RWPE2 (cell line): ENCODE measurements at regions not wholly inside any gene's neighbourhood (a gene's known extent, or its start where the extent isn't known, plus 50 kb on each side); places are given as distances from the start of the nearest gene placed in this dataset.

ENCODE experiments used
- ATAC-seq: fragments of 200-7000 bp; cut with Tn5 transposase; 3 replicates; pipeline ENCODE4 v1.9.1; 2021; ENCODE audit warnings: low read depth
- DNase-seq: peaks from one replicate; pipeline ENCODE4 v3.0.0-alpha.2; 2020; ENCODE audit warnings: low spot score
- H3K27ac ChIP-seq: fragments of 450-650 bp; 2 replicates; pipeline ENCODE4 v1.5.1; 2017; ENCODE audit warnings: mild to moderate bottlenecking; ENCODE audit not compliant: poor library complexity, severe bottlenecking
- H3K27me3 ChIP-seq: fragments of 250-450 bp; sonication (Bioruptor Pico); 2 replicates; pipeline ENCODE4 v1.5.1; 2021; ENCODE audit warnings: mild to moderate bottlenecking, moderate library complexity; ENCODE audit not compliant: insufficient read depth, poor library complexity, severe bottlenecking
- H3K36me3 ChIP-seq: fragments of 250-450 bp; sonication (Bioruptor Pico); 2 replicates; pipeline ENCODE4 v1.5.1; 2020; ENCODE audit warnings: low read depth, mild to moderate bottlenecking, moderate library complexity
- H3K4me1 ChIP-seq: fragments of 250-450 bp; sonication (Bioruptor Pico); 2 replicates; pipeline ENCODE4 v1.5.1; 2021; ENCODE audit warnings: mild to moderate bottlenecking, moderate library complexity; ENCODE audit not compliant: insufficient read depth, poor library complexity, severe bottlenecking
- H3K4me3 ChIP-seq: fragments of 250-450 bp; sonication (Bioruptor Pico); 2 replicates; pipeline ENCODE4 v1.5.1; 2021; ENCODE audit warnings: mild to moderate bottlenecking, moderate library complexity; ENCODE audit not compliant: severe bottlenecking
- H3K9me3 ChIP-seq: fragments of 250-450 bp; sonication (Bioruptor Pico); 2 replicates; pipeline ENCODE4 v1.5.1; 2021; ENCODE audit warnings: mild to moderate bottlenecking, moderate library complexity; ENCODE audit not compliant: severe bottlenecking
- TF ChIP-seq, protein P1 (sequence below): fragments of 450-650 bp; IDR thresholded peaks from one replicate; pipeline ENCODE4 v1.5.1; 2017; ENCODE audit warnings: mild to moderate bottlenecking, moderate library complexity; ENCODE audit not compliant: poor library complexity, severe bottlenecking

DNA sequence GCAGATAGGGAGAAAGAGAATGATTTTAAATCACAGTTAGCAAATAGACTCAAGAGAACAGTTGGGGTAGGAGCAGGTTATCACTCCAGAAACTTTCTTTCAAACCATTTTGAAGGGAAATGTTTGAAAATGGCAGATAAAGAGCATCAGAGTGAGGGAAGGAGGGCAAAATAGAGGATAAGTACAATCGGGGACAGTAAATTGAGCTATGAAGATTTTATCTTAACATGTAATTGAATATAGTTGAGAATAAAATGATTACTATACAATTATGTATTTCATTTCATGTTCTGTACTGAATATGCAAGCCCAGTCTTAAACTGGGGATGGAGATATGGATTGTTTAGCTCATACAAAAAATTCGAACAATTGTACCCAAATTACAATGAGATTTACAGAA is 54.0 kb downstream of the MAP10 start:
- Histone ChIP-seq H3K27ac (no peak overlapping the region), H3K4me1 (no peaks in the 10 kb centered on the region), H3K9me3 (no peaks in the 10 kb centered on the region), H3K27me3 (no peaks in the 10 kb centered on the region), H3K4me3 (no peak overlapping the region), H3K36me3 (no peaks in the 10 kb centered on the region)
- no peak for DNase-seq
- TF ChIP-seq, protein P1, sequence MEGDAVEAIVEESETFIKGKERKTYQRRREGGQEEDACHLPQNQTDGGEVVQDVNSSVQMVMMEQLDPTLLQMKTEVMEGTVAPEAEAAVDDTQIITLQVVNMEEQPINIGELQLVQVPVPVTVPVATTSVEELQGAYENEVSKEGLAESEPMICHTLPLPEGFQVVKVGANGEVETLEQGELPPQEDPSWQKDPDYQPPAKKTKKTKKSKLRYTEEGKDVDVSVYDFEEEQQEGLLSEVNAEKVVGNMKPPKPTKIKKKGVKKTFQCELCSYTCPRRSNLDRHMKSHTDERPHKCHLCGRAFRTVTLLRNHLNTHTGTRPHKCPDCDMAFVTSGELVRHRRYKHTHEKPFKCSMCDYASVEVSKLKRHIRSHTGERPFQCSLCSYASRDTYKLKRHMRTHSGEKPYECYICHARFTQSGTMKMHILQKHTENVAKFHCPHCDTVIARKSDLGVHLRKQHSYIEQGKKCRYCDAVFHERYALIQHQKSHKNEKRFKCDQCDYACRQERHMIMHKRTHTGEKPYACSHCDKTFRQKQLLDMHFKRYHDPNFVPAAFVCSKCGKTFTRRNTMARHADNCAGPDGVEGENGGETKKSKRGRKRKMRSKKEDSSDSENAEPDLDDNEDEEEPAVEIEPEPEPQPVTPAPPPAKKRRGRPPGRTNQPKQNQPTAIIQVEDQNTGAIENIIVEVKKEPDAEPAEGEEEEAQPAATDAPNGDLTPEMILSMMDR = no peak
- ATAC-seq = no peak

DNA sequence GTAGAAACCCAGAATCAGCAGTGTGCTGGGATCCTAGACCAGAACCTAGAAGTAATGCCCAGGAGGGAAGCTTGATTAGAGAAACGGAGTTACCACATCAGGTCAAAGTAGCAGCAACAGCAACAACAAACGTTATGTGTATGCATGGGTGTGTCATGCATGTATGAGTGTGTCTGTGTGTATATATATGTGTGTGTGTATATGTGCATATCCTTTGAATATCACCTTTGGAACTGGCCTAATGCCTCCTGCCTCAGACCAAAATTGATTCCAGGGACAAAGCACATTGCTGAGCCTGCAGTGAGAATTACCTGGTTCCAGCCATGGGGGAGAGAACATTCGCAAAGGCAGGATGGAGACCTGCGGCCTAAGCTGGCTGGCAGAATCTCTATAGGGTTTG is 55.9 kb downstream of the MAP10 start:
- DNase-seq = no peak
- ATAC-seq = no peak
- H3K4me3 ChIP-seq = no peak overlapping the region

DNA sequence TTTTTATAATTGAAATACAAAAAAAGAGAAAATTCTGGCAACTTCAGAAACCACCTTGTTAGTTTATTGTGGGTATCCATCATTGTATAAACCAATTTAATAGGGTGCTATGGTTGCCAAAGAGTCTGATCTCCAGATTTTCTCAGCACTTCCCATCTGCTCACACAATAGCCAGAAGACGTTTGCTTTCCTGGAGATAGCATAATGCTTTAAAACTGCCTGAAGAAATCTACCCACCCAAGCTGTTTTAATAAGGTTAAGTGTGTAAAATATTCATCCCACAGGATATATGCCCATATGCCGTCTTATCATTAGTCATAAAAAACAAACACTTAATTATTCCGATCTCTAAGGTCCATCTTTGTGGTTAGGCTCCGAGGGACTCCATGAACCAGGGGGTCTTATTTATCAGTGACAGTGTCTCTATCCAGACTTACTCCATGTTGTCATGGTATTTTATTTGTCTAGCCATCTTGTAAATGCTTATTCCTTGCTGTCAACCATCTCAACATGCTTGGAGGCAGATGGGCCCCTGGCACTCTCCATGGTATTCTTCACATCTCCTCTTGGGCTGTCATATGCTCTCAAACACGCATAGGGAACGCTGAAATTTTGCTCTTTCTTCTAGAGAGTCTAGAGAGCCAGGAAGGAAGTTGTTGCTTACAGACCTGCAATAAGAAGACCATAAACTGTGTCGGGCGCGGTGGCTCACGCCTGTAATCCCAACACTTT is 58.5 kb downstream of the MAP10 start:
- DNase-seq (no peak), ATAC-seq (no peak)
- no peaks in the 10 kb centered on the region for H3K27me3 ChIP-seq
- TF ChIP-seq, protein P1 = no peak
- no peaks in the 10 kb centered on the region for H3K9me3 ChIP-seq
- H3K4me1 ChIP-seq = no peaks in the 10 kb centered on the region
- no peaks in the 10 kb centered on the region for H3K36me3 ChIP-seq
- H3K27ac ChIP-seq = no peak overlapping the region
- H3K4me3 ChIP-seq = no peak overlapping the region

More for the DNA sequence above, 55.9 kb downstream of the MAP10 start:
- Histone ChIP-seq H3K27me3 (no peaks in the 10 kb centered on the region), H3K36me3 (no peaks in the 10 kb centered on the region), H3K4me1 (no peaks in the 10 kb centered on the region), H3K27ac (no peak overlapping the region), H3K9me3 (no peaks in the 10 kb centered on the region)
- TF ChIP-seq, protein P1 = no peak

DNA sequence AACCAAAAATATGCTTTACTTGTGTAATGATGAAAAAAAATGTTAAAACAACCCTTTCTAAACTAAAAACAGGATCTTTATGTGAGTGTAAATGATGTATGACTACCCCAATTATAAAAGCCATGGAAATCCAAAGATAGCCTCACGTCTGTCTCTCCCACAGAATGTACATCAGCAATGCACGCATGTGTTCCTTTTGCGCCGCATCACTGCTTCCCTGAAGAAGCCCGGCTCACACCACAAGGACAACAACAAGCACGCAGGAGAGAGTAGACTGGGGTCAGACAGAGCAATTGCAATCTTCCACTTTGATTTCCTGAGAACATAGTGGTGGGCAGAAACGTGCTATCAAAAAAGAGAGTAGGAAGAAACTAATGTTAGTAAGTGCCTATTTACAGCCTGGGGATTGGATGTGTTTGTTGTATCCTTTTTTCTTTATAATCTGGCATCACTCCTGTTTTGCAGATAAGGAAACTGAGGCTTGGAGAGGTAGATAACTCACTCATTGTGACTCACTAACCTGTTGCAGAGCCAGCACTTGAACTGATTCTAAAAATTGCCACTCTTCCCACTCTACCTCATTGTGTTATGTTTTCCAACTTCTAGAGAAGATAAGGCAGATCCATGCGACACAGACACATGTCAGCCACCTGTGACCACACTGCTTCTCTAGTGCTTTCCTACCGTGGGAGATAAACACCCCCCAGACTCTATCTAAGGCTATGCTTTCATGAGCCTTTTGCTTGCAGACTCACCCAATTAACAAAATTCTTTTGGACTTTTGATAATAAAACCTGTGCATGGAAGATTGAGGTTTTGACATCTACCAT is 60.1 kb downstream of the MAP10 start:
- Histone ChIP-seq H3K36me3 (no peaks in the 10 kb centered on the region), H3K4me1 (peaks cover 7% of the 10 kb centered on the region), H3K4me3 (no peak overlapping the region), H3K27ac (no peak overlapping the region), H3K27me3 (no peaks in the 10 kb centered on the region), H3K9me3 (no peaks in the 10 kb centered on the region)
- ATAC-seq (no peak), DNase-seq (no peak)
- TF ChIP-seq, protein P1 = no peak
